Duodenal mucosa (tissue), 2 donors: ENCODE measurements at regions not wholly inside any gene's neighbourhood (a gene's known extent, or its start where the extent isn't known, plus 50 kb on each side); places are given as distances from the start of the nearest gene placed in this dataset.

Experiments used
- H3K27ac ChIP-seq: one replicate; pipeline ENCODE4 v1.7.0; 2013; ENCODE audit warnings: low read depth, low read length
- H3K27me3 ChIP-seq, 2 donors: one replicate each; pipeline ENCODE4 v1.7.0; 2013; ENCODE audit warnings: low read length in 2 of 2, control low read depth in 1 of 2; ENCODE audit not compliant: insufficient read depth in 2 of 2, control insufficient read depth in 1 of 2
- H3K36me3 ChIP-seq, 2 donors: one replicate each; pipeline ENCODE4 v1.7.0; 2013; ENCODE audit warnings: low read length in 2 of 2, control low read depth in 1 of 2; ENCODE audit not compliant: insufficient read depth in 2 of 2, control insufficient read depth in 1 of 2
- H3K4me1 ChIP-seq, 2 donors: one replicate each; pipeline ENCODE4 v1.7.0; 2013; ENCODE audit warnings: low read length in 2 of 2, control low read depth in 1 of 2; ENCODE audit not compliant: insufficient read depth in 2 of 2, control insufficient read depth in 1 of 2
- H3K4me3 ChIP-seq, 2 donors: one replicate each; pipeline ENCODE4 v1.7.0; 2013; ENCODE audit warnings: low read length in 2 of 2, low read depth in 1 of 2
- H3K9ac ChIP-seq, 2 donors: one replicate each; pipeline ENCODE4 v1.7.0; 2013; ENCODE audit warnings: low read length in 2 of 2, low read depth in 1 of 2
- H3K9me3 ChIP-seq, 2 donors: one replicate each; pipeline ENCODE4 v1.7.0; 2013; ENCODE audit warnings: low read length in 2 of 2, control low read depth in 1 of 2; ENCODE audit not compliant: control insufficient read depth in 1 of 2

DNA sequence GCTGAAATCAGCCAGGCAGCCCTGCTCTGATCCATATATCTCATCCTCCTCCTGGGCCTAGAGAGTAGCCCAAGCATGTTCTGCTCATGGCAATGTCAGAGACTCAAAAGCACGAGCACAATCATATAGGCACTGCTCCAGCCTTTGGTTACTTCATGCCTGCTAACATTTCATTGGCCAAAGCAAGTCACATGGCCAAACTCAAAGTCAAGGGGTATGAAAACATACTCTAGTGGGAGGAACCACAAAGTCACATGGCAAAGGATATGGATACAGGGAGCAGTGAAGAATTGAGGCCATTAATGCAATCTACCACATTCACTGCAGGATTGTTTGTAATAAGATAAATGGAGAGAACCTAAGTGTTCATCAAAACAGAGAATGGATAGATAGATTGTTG lies 87.8 kb upstream of the SPATS2L start:
- Histone ChIP-seq H3K9me3 (no peaks in the 10 kb centered on the region), H3K4me1 (peaks cover 0 to 15% of the 10 kb centered on the region in 2 donors), H3K9ac (no peak overlapping the region), H3K4me3 (no peak overlapping the region), H3K36me3 (no peaks in the 10 kb centered on the region), H3K27ac (no peak overlapping the region), H3K27me3 (no peaks in the 10 kb centered on the region)

DNA sequence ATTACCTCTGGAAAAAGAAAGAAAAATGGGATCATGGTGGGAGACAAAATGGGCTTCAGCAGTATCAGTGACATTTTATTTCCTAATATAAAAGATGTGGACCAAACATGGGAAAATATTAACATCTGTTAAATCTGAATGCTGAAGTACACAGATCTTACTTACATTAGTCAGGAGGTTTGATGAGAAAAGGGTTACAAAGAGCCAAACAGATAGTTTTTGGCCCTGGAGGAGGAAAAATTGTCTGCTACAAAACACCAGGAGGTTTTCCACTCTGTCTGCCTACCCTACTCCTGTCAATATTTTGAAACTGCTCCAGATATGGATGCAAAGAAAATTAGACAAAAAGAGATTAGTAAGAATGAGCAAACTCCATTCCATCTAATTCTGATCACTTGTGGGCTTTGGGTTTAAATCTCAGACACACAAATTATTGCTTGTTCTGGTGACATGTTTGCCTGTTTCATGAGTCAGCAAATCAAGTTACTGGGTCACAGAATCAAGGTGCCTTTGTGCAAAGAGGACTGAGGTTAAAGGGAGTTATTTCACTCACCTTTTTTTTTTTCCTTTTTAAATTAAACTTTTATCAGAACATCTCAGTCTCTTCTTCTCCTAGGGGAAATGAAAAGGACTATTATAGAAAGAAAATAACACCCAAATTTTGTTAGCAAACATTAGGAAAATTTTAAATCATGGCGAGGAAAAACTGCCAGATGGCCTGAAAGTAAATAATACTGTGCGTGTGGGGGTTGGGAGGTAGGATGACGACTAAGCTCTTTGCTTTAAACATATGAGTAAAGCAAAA lies 87.0 kb upstream of the SPATS2L start:
- H3K4me1 ChIP-seq = peaks cover 0 to 15% of the 10 kb centered on the region in 2 donors
- no peak overlapping the region for H3K27ac ChIP-seq
- H3K36me3 ChIP-seq = no peaks in the 10 kb centered on the region
- H3K4me3 ChIP-seq = no peak overlapping the region
- no peak overlapping the region for H3K9ac ChIP-seq
- no peaks in the 10 kb centered on the region for H3K27me3 ChIP-seq
- no peaks in the 10 kb centered on the region for H3K9me3 ChIP-seq

DNA sequence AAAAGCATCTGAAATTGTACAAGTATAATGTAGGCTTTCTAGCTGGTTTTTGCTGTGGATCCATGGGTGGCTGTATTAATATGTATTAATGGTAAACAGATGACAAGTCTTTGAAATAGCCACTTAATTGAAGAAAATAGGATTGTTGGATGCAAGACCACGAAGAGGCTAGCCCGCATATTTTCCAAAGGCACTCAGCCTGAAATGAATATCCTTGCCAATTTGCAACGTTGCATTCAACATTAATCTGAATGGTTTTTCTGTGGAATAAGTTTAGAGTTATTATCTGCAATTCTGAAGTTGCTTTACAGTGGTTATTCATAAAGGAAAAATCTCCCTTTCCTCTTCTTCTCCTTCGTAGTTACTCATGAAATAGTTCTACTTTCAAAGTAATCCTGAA lies 86.2 kb upstream of the SPATS2L start:
- Histone ChIP-seq H3K4me3 (no peak overlapping the region), H3K9me3 (no peaks in the 10 kb centered on the region), H3K4me1 (peaks cover 0 to 15% of the 10 kb centered on the region in 2 donors), H3K27ac (no peak overlapping the region), H3K27me3 (no peaks in the 10 kb centered on the region), H3K9ac (no peak overlapping the region), H3K36me3 (no peaks in the 10 kb centered on the region)

- H3K9me3 ChIP-seq = no peaks in the 10 kb centered on the region
- H3K27me3 ChIP-seq = no peaks in the 10 kb centered on the region
- no peak overlapping the region for H3K9ac ChIP-seq
- no peak overlapping the region for H3K4me3 ChIP-seq
- H3K36me3 ChIP-seq = no peaks in the 10 kb centered on the region
- no peak overlapping the region for H3K27ac ChIP-seq
- H3K4me1 ChIP-seq = peaks cover 0 to 15% of the 10 kb centered on the region in 2 donors
Measured at GRCh38 chr2:200221055-200221955, 85.2 kb upstream of the SPATS2L start.

GRCh38 chr2:200222791-200223190 lies 83.7 kb upstream of the SPATS2L start:
- Histone ChIP-seq H3K36me3 (no peaks in the 10 kb centered on the region), H3K4me1 (peaks cover 0 to 15% of the 10 kb centered on the region in 2 donors), H3K9me3 (no peaks in the 10 kb centered on the region), H3K27ac (no peak overlapping the region), H3K9ac (no peak overlapping the region), H3K4me3 (no peak overlapping the region), H3K27me3 (no peaks in the 10 kb centered on the region)

DNA sequence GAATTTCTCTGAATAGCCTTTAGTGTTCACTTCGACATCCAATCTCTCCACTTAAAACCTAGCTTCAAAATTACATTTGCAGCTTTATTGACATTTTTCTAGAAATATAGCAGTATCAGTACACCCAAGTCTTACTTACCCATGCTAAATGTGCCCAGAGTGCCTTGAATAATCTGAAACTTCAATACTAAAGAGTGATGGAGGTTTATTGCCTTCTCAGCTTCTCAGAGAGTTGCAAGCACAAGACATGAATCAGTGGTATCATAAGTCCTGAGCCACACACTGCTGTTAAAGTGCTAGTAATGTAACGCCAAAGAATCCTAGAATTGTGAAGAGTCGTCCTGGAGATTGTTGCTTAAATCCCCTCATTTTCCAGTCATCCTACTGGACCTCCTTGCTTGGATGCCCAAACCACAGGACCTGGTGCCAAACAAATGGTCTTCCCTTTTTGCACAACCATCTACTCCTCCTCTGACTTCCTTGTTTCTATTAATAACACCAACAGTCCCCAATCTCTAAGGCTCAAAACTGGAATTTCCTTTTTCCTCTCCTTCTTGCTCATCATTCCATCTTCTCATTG lies 83.2 kb upstream of the SPATS2L start:
- H3K27ac ChIP-seq = no peak overlapping the region
- H3K9ac ChIP-seq = no peak overlapping the region
- H3K4me3 ChIP-seq = no peak overlapping the region
- no peaks in the 10 kb centered on the region for H3K27me3 ChIP-seq
- no peaks in the 10 kb centered on the region for H3K9me3 ChIP-seq
- H3K4me1 ChIP-seq = peaks cover 0 to 15% of the 10 kb centered on the region in 2 donors
- H3K36me3 ChIP-seq = no peaks in the 10 kb centered on the region

DNA sequence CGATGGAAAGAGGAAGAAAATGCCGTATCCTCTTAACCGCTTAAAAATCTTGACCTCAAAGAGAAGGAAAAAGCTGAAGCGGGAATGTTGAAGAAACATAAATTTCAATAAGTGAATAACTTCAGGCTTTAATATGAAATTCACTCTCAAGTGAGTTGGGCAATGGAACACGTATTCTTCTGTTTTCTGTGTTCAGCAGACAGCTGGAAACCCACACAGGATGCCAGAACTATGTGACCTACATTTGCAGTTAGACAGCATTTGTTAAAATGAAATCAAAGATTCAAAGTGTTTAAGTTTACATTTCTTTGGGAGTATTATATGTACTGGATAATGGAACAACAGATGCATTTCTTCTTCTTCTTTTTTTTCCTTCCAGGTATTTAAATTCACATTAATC lies 80.5 kb upstream of the SPATS2L start:
- Histone ChIP-seq H3K4me3 (no peak overlapping the region), H3K9me3 (no peaks in the 10 kb centered on the region), H3K4me1 (peaks cover 0 to 7% of the 10 kb centered on the region in 2 donors), H3K27ac (no peak overlapping the region), H3K27me3 (no peaks in the 10 kb centered on the region), H3K36me3 (no peaks in the 10 kb centered on the region), H3K9ac (no peak overlapping the region)

DNA sequence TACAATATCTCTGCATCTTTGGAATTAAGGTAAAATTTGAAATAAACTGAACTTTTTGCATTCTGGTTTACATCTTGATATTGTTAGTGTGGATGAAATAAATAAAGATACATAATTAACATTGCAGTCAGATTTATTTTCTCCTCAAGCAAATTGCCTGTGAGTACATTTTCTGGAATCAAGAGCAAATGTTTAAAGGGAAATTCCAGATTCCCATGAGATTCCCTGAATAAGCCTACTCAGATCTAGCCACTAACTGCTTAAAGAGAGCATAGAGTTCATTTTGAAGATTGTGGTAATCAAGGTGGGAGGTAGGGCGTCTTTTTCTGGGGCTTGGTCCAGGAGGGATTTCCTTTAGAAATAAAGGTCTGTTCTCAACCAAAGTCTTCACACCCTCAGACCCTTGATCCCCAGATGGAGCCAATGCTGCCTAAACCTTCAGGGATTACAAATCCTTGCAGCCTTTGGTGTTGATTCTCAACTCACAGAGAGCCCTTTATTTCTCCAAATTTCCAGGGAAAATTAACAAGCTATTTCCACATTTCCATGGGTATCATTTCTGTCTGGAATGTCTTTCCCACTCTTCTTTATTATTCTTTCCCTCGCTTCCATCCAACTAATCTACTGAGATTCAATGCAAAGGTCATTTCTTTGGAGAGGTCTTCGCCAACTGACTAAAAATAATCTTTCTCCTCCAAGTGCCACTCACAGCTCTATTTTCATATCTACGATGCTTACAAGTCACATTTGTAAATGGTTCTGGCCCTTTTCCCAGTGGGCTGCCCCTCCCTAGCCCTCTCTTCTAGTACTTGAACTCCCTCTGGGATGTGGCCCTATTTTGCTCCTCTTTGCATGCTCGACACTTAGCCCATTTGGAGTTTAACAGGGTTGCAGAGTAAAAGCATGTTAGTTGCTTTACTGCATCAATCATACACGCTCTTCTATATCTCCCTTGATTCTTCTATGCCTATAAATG lies 79.8 kb upstream of the SPATS2L start:
- Histone ChIP-seq H3K9me3 (no peaks in the 10 kb centered on the region), H3K27me3 (no peaks in the 10 kb centered on the region), H3K4me1 (no peaks in the 10 kb centered on the region), H3K36me3 (no peaks in the 10 kb centered on the region), H3K4me3 (no peak overlapping the region), H3K9ac (no peak overlapping the region), H3K27ac (no peak overlapping the region)

GRCh38 chr2:200230716-200231115 lies 75.8 kb upstream of the SPATS2L start:
- Histone ChIP-seq H3K36me3 (no peaks in the 10 kb centered on the region), H3K9me3 (no peaks in the 10 kb centered on the region), H3K27ac (no peak overlapping the region), H3K27me3 (no peaks in the 10 kb centered on the region), H3K9ac (no peak overlapping the region), H3K4me3 (no peak overlapping the region), H3K4me1 (no peaks in the 10 kb centered on the region)
